GM12872 (cell line): ENCODE measurements at regions not wholly inside any gene's neighbourhood (a gene's known extent, or its start where the extent isn't known, plus 50 kb on each side); places are given as distances from the start of the nearest gene placed in this dataset.

Experiments
- CTCF ChIP-seq: IDR thresholded peaks from 3 replicates; pipeline ENCODE4 v1.5.1; 2011; ENCODE audit warnings: low read depth, mild to moderate bottlenecking, low read length, moderate library complexity; ENCODE audit not compliant: insufficient read depth

GRCh38 chr7:68977385-68978055 lies 620.8 kb upstream of the AUTS2 start:
- no peak for TF ChIP-seq CTCF

- no peak for TF ChIP-seq CTCF
Observed at GRCh38 chr7:68978710-68979109, 619.6 kb upstream of the AUTS2 start.

GRCh38 chr7:68980011-68980410 lies 618.3 kb upstream of the AUTS2 start:
- no peak for TF ChIP-seq CTCF

- TF ChIP-seq CTCF: no peak
Observed at GRCh38 chr7:68984306-68984705, 614.0 kb upstream of the AUTS2 start.

- TF ChIP-seq CTCF: no peak
Observed at GRCh38 chr7:68994841-68995240, 603.4 kb upstream of the AUTS2 start.

GRCh38 chr7:68998136-68998535 lies 600.1 kb upstream of the AUTS2 start:
- no peak for TF ChIP-seq CTCF

GRCh38 chr7:69002416-69002815 lies 595.9 kb upstream of the AUTS2 start:
- no peak for TF ChIP-seq CTCF

GRCh38 chr7:69012149-69012548 lies 586.1 kb upstream of the AUTS2 start:
- no peak for TF ChIP-seq CTCF
